A673 (cell line): ENCODE measurements at regions not wholly inside any gene's neighbourhood (a gene's known extent, or its start where the extent isn't known, plus 50 kb on each side); places are given as distances from the start of the nearest gene placed in this dataset.

Experiments used
- CTCF ChIP-seq: fragments of 300-800, 200-600 bp; sonication (generic); conservative IDR thresholded peaks from 2 replicates; pipeline ENCODE4 v1.5.1; 2017; ENCODE audit warnings: low read depth, mild to moderate bottlenecking, antibody characterized with exemption, low read length, moderate library complexity, mixed read lengths
- EZH2 ChIP-seq: fragments of 200-600 bp; sonication (generic); IDR thresholded peaks from 2 replicates; pipeline ENCODE4 v1.6.1; 2017; ENCODE audit warnings: borderline replicate concordance, low read depth, mild to moderate bottlenecking, mixed read lengths, antibody characterized with exemption, low read length; ENCODE audit not compliant: poor library complexity, severe bottlenecking

DNA sequence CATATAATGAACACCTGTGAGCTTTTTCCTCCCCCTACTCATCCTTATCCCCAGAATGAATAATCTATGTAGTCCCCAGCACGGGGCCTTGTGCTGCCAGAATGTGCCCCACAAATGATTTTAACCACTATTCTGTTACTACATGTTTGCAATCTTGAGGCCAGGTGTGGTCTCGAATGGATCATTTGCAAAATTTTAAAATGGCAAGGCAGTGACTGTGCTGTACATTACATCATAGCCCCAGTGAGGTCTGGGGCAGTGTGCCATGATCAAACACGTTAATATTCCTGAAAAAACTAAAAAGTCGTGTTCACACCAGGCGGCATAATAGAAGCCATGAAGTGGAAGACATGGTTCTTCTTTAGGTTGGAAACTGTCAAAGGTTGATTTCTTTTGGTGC is 479.9 kb upstream of the EEF2KMT start:
- TF ChIP-seq CTCF (no peak), EZH2 (no peak)
